ENCODE measurements at regions not wholly inside any gene's neighbourhood (a gene's known extent, or its start where the extent isn't known, plus 50 kb on each side); places are given as distances from the start of the nearest gene placed in this dataset.

- no peak for DNase-seq (ENCODE audit: low spot score)
- Histone ChIP-seq H3K27ac (ENCODE audit: low read depth, low read length, poor library complexity, severe bottlenecking) (no peak overlapping the region), H3K36me3 (ENCODE audit: insufficient read depth, low read length, poor library complexity, severe bottlenecking) (no peaks in the 10 kb centered on the region), H3K27me3 (replicated peaks; ENCODE audit: insufficient read depth, low read depth, low read length, poor library complexity) (no peaks in the 10 kb centered on the region), H3K9me3 (ENCODE audit: low read depth, low read length, poor library complexity, severe bottlenecking) (peaks cover 12% of the 10 kb centered on the region), H3K4me3 (ENCODE audit: low read depth, low read length, poor library complexity, severe bottlenecking) (no peak overlapping the region), H3K4me1 (ENCODE audit: insufficient read depth, low read length, poor library complexity, severe bottlenecking) (no peaks in the 10 kb centered on the region)
- ChIA-PET POLR2A (ENCODE audit: low non-redundant PET) (no interaction called here), CTCF (no interaction called here)
- BruUV-seq (replicated peaks): no TSS peak
- TF ChIP-seq CTCF (conservative IDR thresholded peaks at IDR 0.05; ENCODE audit: low read depth, low read length) (no peak), EZH2 (IDR thresholded peaks at IDR 0.05; ENCODE audit: borderline replicate concordance, low read depth, low read length, poor library complexity, severe bottlenecking) (no peak)
- intact Hi-C loops (cut with micrococcal nuclease; ENCODE audit: unreplicated experiment): no loop called here
Observed at GRCh38 chr18:73047688-73048087, 179.9 kb upstream of the NETO1 start.

- no peak overlapping the region for H3K27ac ChIP-seq (ENCODE audit: low read depth, low read length, poor library complexity, severe bottlenecking)
- no peaks in the 10 kb centered on the region for H3K36me3 ChIP-seq (ENCODE audit: insufficient read depth, low read length, poor library complexity, severe bottlenecking)
- no peaks in the 10 kb centered on the region for H3K27me3 ChIP-seq (replicated peaks; ENCODE audit: insufficient read depth, low read depth, low read length, poor library complexity)
- intact Hi-C loops (cut with micrococcal nuclease; ENCODE audit: unreplicated experiment): no loop called here
- ChIA-PET POLR2A (ENCODE audit: low non-redundant PET) (no interaction called here), CTCF (no interaction called here)
- H3K4me3 ChIP-seq (ENCODE audit: low read depth, low read length, poor library complexity, severe bottlenecking): no peak overlapping the region
- peaks cover 15% of the 10 kb centered on the region for H3K9me3 ChIP-seq (ENCODE audit: low read depth, low read length, poor library complexity, severe bottlenecking)
- no peak for DNase-seq (ENCODE audit: low spot score)
- no TSS peak for BruUV-seq (replicated peaks)
- no peaks in the 10 kb centered on the region for H3K4me1 ChIP-seq (ENCODE audit: insufficient read depth, low read length, poor library complexity, severe bottlenecking)
- no peak for TF ChIP-seq EZH2 (IDR thresholded peaks at IDR 0.05; ENCODE audit: borderline replicate concordance, low read depth, low read length, poor library complexity, severe bottlenecking)
- TF ChIP-seq CTCF (conservative IDR thresholded peaks at IDR 0.05; ENCODE audit: low read depth, low read length): no peak
Observed at GRCh38 chr18:73045037-73045436, 177.2 kb upstream of the NETO1 start.

- DNase-seq (ENCODE audit: low spot score): no peak
- intact Hi-C loops (cut with micrococcal nuclease; ENCODE audit: unreplicated experiment): no loop called here
- no TSS peak for BruUV-seq (replicated peaks)
- TF ChIP-seq CTCF (conservative IDR thresholded peaks at IDR 0.05; ENCODE audit: low read depth, low read length): no peak
- TF ChIP-seq EZH2 (IDR thresholded peaks at IDR 0.05; ENCODE audit: borderline replicate concordance, low read depth, low read length, poor library complexity, severe bottlenecking): no peak
- no peak overlapping the region for H3K4me3 ChIP-seq (ENCODE audit: low read depth, low read length, poor library complexity, severe bottlenecking)
- H3K27me3 ChIP-seq (replicated peaks; ENCODE audit: insufficient read depth, low read depth, low read length, poor library complexity): no peaks in the 10 kb centered on the region
- H3K9me3 ChIP-seq (ENCODE audit: low read depth, low read length, poor library complexity, severe bottlenecking): peaks cover 5% of the 10 kb centered on the region
- POLR2A ChIA-PET (ENCODE audit: low non-redundant PET): no interaction called here
- CTCF ChIA-PET: no interaction called here
- no peak overlapping the region for H3K27ac ChIP-seq (ENCODE audit: low read depth, low read length, poor library complexity, severe bottlenecking)
- H3K36me3 ChIP-seq (ENCODE audit: insufficient read depth, low read length, poor library complexity, severe bottlenecking): no peaks in the 10 kb centered on the region
- no peaks in the 10 kb centered on the region for H3K4me1 ChIP-seq (ENCODE audit: insufficient read depth, low read length, poor library complexity, severe bottlenecking)
Observed at GRCh38 chr18:73043611-73044010, 175.8 kb upstream of the NETO1 start.

Data from A673 (cell line).